ENCODE measurements at regions not wholly inside any gene's neighbourhood (a gene's known extent, or its start where the extent isn't known, plus 50 kb on each side); places are given as distances from the start of the nearest gene placed in this dataset.

- ChIA-PET POLR2A (no interaction called here), CTCF (interaction anchor here (0.9 kb wide), 1 partner anchor 113 kb away, joined by 3 read pairs; no protein-coding TSS in a partner anchor)
- no peaks in the 10 kb centered on the region for H3K36me3 ChIP-seq (ENCODE audit: control insufficient read depth in 2 of 2, insufficient read depth in 1 of 2, low read length in 2 of 2)
- H3K9me3 ChIP-seq (ENCODE audit: control insufficient read depth, insufficient read depth, low read depth, low read length): no peaks in the 10 kb centered on the region
- H3K27ac ChIP-seq (ENCODE audit: extremely low read depth, low read depth, low read length): no peak overlapping the region
- H3K4me3 ChIP-seq (ENCODE audit: low read depth, low read length): no peak overlapping the region
- no peak for TF ChIP-seq ZNF48 (tag by site-specific recombination; IDR thresholded peaks at IDR 0.05)
- no peak for TF ChIP-seq FEZF1 (tag by site-specific recombination; IDR thresholded peaks at IDR 0.05)
- TF ChIP-seq ZNF354C (tag by site-specific recombination; IDR thresholded peaks at IDR 0.05; ENCODE audit: borderline replicate concordance, low read depth): no peak
- TF ChIP-seq ZNF292 (tag by site-specific recombination; IDR thresholded peaks at IDR 0.05; ENCODE audit: borderline replicate concordance, low read depth): no peak
- TF ChIP-seq ZNF362 (tag by site-specific recombination; IDR thresholded peaks at IDR 0.05): no peak
- no peak for TF ChIP-seq ZNF121 (tag by site-specific recombination; IDR thresholded peaks at IDR 0.05)
- TF ChIP-seq ZBTB49 (tag by site-specific recombination; IDR thresholded peaks at IDR 0.05; ENCODE audit: low read depth): no peak
- no peak for TF ChIP-seq ZNF510 (tag by site-specific recombination; IDR thresholded peaks at IDR 0.05; ENCODE audit: insufficient replicate concordance)
- TF ChIP-seq ZBTB48 (tag by site-specific recombination; IDR thresholded peaks at IDR 0.05): no peak
- no peak for TF ChIP-seq IKZF3 (tag by site-specific recombination; IDR thresholded peaks at IDR 0.05)
- TF ChIP-seq ZNF140 (tag by site-specific recombination; IDR thresholded peaks at IDR 0.05): no peak
- no peak for TF ChIP-seq ZNF664 (tag by site-specific recombination; IDR thresholded peaks at IDR 0.05)
- no peak for TF ChIP-seq ZNF404 (tag by site-specific recombination; IDR thresholded peaks at IDR 0.05)
- TF ChIP-seq ZNF174 (tag by site-specific recombination; IDR thresholded peaks at IDR 0.05): no peak
- TF ChIP-seq ZBTB20 (tag by site-specific recombination; IDR thresholded peaks at IDR 0.05): no peak
- TF ChIP-seq OVOL3 (tag by site-specific recombination; IDR thresholded peaks at IDR 0.05): no peak
- H3K4me1 ChIP-seq (ENCODE audit: control insufficient read depth, insufficient read depth, low read length): no peaks in the 10 kb centered on the region
Observed at GRCh38 chr1:208358651-208359050, 114.5 kb upstream of the PLXNA2 start.

DNA sequence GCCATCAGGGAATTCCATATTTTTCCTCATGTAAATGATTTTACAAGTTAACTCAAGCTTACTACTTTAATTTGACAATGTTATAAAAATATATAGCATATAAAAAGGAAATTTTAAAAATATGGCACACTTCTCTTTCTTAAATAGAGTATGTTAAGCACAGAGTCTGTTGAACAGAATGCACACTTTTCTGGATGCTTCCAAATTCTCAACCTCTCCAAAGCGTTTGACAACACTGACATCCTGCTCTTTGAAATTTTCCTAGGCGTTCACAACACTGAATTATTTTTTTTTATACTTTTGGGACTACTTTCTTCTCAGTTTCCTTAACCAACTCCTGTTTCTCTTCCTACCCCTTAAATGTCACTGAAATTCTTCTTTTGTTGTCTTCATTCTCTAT is 117.8 kb upstream of the PLXNA2 start:
- Histone ChIP-seq H3K4me1 (ENCODE audit: control insufficient read depth, insufficient read depth, low read length) (no peaks in the 10 kb centered on the region), H3K9me3 (ENCODE audit: control insufficient read depth, insufficient read depth, low read depth, low read length) (no peaks in the 10 kb centered on the region), H3K36me3 (ENCODE audit: control insufficient read depth in 2 of 2, insufficient read depth in 1 of 2, low read length in 2 of 2) (no peaks in the 10 kb centered on the region), H3K4me3 (ENCODE audit: low read depth, low read length) (no peak overlapping the region), H3K27ac (ENCODE audit: extremely low read depth, low read depth, low read length) (no peak overlapping the region)
- ChIA-PET CTCF (interaction anchor here (0.6 kb wide), 2 partner anchors 321 to 887 kb away, joined by 3 to 4 read pairs; no protein-coding TSS in a partner anchor), POLR2A (no interaction called here)
- TF ChIP-seq ZNF426 (tag by site-specific recombination; IDR thresholded peaks at IDR 0.05): no peak
- no peak for TF ChIP-seq ZNF354C (tag by site-specific recombination; IDR thresholded peaks at IDR 0.05; ENCODE audit: borderline replicate concordance, low read depth)
- TF ChIP-seq TRIM28 (IDR thresholded peaks at IDR 0.05; ENCODE audit: borderline replicate concordance, low read length): no peak
- no peak for TF ChIP-seq ZNF558 (tag by site-specific recombination; IDR thresholded peaks at IDR 0.05)
- no peak for TF ChIP-seq ZNF140 (tag by site-specific recombination; IDR thresholded peaks at IDR 0.05)
- TF ChIP-seq, protein P1, sequence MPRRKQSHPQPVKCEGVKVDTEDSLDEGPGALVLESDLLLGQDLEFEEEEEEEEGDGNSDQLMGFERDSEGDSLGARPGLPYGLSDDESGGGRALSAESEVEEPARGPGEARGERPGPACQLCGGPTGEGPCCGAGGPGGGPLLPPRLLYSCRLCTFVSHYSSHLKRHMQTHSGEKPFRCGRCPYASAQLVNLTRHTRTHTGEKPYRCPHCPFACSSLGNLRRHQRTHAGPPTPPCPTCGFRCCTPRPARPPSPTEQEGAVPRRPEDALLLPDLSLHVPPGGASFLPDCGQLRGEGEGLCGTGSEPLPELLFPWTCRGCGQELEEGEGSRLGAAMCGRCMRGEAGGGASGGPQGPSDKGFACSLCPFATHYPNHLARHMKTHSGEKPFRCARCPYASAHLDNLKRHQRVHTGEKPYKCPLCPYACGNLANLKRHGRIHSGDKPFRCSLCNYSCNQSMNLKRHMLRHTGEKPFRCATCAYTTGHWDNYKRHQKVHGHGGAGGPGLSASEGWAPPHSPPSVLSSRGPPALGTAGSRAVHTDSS (tag by site-specific recombination; IDR thresholded peaks at IDR 0.05): no peak
- TF ChIP-seq, protein P2, sequence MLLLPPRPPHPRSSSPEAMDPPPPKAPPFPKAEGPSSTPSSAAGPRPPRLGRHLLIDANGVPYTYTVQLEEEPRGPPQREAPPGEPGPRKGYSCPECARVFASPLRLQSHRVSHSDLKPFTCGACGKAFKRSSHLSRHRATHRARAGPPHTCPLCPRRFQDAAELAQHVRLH (tag by site-specific recombination; IDR thresholded peaks at IDR 0.05): no peak
- TF ChIP-seq ZNF837 (tag by site-specific recombination; IDR thresholded peaks at IDR 0.05): no peak
- no peak for TF ChIP-seq PBX3 (CRISPR knock-in tag; IDR thresholded peaks at IDR 0.05)
- TF ChIP-seq AEBP2 (tag by site-specific recombination; IDR thresholded peaks at IDR 0.05; ENCODE audit: borderline replicate concordance): no peak
- no peak for TF ChIP-seq ZNF530 (tag by site-specific recombination; IDR thresholded peaks at IDR 0.05; ENCODE audit: low read depth)
